Stimulated activated CD8-positive, alpha-beta memory T cell treated with anti-CD3 and anti-CD28 coated beads, Interleukin-12 subunit alpha, Interleukin-12 subunit beta, amount 100 ng/mL, for 1 hour (primary cell): ENCODE measurements at regions not wholly inside any gene's neighbourhood (a gene's known extent, or its start where the extent isn't known, plus 50 kb on each side); places are given as distances from the start of the nearest gene placed in this dataset.

Source experiments
- DNase-seq: peaks from one replicate; pipeline ENCODE4 v3.0.0-alpha.2; 2020; ENCODE audit warnings: low read depth

DNA sequence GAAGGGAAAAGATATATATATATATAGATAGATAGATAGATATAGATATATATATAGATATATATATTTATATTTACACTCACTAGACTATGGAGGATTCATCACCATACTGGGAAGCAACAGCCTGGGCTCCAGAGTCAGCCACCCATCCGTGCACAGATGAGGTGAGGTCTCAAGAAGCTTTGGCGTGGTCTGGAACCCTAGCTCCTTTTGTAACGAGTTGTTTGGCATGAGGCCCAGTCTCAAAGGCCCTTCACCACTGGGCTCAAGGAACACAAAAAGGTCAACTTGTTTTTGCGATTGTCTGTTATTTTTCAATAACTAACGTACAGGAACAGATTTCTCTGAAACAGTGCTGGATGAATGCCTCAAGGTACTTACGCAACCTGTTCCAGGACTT is 448.7 kb downstream of the CMPK2 start:
- DNase-seq: no peak

GRCh38 chr2:6418291-6418690 is 447.4 kb downstream of the CMPK2 start:
- DNase-seq: no peak

DNA sequence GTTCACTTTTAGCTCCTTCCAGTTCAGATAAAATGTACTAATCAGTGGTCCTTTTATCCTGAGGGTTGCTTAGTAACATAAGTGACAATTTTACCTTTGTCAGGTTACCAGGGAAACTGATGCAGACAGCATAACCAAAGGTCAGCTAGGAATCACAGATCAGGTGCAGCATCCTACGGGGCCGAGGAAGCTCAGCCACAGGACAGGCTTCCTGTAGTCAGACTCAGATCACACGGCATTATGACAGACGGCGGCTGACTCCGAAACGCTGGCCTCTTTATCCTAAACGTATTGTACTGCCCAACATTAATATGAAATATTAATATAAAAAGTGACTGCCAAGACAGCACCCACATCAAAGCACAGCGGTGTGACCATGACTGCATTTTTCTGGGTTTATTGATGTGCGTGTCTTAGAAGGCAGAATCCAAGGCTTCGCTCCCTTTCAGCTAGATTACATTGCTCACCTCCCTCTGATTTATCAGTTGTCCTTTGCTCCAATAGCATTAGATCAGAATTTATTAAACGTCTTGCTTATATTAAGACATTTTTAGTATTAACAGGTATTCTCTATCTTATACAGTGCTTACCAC is 444.5 kb downstream of the CMPK2 start:
- DNase-seq: no peak

DNA sequence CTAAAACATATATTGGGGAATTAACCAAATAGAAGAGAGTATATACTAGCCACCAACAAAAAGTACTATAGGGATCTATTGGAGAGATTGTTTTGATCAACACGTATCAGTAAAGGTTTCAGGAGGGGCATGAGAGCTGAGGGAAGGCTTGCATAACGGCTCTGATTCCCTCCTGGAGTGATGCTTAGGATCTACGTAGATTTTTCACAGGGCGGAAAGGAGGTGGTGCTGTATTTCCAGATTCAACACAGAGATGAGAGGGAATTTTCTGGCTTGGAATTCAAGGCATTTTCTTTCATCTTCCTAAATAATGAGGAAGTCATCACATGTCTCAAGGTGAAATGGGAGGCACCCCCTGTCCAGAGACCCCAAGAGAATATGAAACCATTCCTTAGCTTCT is 443.8 kb downstream of the CMPK2 start:
- no peak for DNase-seq

DNA sequence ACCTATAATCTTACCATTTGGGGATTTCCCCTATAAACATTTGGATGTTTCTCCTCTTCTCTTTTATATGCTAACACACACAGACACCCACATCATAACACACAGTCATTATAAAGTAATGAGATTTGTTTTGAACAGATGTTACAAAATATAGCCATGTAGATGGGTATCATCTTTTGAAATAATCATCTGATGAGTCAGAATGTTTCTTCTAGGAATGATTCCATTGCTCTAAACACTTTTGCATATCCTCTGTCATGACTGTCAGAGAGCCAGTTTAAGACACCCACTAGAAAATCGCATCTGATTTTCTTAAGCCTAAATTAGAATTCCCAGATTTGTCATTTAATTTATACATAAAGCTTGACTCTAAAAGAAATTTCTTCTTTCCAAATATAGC is 442.6 kb downstream of the CMPK2 start:
- DNase-seq: no peak

DNA sequence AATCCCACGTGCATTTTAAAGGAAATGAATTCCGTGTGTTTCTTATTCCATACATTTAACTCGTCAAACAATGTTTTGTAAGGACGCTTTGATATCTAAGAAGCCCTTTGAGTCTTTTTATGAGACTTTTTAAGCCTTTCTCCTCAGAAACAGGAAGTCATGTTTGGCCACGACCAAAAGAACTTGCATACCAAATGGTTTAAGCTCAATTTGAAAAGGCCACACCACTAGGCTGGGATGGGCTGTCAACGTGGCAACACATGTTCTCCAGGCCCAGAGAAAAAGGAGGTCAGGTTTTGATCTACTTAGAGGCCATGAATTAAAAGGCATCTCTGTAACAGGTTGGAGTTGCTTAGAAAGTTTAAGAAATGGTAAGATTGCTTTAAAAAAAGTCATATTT is 441.8 kb downstream of the CMPK2 start:
- DNase-seq: no peak

DNA sequence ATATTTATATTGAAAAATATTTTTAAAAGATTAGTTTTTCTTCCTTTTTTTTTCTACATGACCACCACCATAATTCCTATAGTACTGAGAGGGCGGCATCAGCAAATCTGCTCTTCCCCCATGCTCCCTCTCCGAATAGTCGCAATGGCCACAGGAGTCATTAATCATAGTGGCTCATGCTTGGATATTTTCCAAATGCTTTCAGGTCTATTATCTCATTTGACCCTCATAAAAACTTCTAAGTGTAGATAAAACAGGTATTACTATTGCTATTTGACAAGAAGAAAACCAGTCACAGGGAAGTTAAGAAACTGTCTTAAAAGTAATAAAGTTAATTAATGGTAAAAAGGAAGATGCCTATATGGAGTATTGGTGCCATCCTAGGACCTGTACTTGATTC is 440.7 kb downstream of the CMPK2 start:
- no peak for DNase-seq

DNA sequence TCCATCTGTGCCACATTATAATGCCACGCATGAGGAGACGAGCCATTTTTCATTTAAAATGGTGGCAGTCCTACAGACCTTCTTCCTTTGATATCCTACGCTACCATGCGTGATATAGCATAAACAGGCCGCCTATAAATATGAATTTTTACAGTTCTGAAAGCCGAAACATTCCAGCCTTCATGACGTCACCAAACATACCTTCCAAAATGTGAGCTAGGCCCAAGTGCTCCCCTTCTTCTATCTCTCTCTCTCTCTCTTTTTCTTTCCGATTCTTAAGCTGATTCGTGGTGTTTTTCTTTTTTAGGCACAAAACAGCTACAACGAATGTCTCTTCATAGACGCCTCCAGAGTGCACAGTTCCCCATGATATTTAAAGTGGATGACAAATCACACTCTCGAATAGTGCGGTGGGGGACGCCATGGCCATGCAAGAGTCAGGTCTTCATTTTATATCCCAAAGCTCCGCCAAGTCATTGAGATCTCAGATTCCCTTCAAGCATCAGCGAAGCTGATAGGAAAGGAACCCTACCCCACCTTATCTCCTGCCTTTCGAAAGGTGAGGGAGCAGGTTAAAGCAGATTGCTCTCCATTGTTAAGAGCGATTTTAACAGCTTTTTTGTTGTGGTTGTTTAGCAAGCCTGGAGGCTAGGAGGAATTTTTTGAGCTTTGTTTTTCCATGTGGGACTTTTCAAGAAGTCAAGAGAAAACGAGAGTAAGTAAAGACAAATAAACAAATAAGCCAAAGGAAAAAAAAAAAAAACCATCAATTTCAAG is 436.3 kb downstream of the CMPK2 start:
- no peak for DNase-seq

- DNase-seq: no peak
These were observed 431.3 kb downstream of the CMPK2 start for GRCh38 chr2:6434438-6434837.

DNA sequence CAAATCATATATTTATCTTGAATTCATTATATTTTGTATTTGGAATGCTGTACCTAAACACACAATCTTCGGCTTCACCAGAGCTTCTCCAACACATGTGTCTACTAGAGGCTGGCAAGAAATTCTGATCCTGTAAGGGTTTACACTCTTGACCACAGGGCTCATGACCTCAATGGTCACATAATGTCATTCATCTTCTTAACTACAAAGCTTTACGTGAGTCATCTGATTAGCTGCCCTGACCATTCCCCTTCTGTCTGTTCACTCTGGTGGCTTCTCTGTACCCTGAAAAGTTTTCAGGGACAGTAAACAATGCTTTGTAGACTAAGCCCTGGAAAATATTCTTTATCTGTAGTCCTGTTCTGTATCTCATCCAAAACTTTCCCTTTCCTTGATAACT is 423.9 kb downstream of the CMPK2 start:
- DNase-seq: no peak

GRCh38 chr2:6442252-6442985 is 423.3 kb downstream of the CMPK2 start:
- no peak for DNase-seq

DNA sequence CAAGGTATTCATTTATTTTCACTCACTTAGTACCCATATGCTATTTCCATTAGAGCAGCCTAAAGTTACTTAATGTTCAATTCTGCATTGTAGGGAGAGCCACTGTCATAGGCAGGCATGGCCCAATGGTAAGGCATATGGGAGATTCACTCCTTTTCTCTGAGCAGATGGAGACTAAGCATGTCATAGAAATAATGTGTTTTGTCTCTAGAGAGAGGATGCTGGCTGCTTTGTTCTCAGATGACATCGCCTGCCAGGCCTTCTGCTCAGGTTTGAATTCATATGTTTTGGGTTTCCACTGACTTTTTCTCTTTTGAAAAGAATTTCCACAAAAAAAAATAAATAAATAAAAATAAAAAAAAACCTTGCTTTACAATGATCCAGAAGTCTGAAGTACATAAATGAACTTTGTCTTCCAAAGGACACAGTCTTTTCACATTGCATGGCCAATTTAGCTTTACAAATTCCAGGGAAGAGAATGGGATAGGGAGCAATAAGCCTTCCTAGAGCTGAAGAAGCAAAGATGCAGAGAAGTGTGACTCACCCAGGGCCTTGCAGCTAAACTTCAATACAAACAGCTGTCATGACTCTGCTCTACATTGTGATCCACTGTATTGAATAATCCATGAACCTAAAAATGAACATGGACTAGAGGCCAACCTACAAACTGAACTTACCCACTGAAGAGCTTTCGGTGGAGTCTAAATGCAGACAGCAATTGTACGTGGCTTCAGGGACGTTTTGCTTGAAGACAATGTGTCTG is 422.5 kb downstream of the CMPK2 start:
- no peak for DNase-seq

- DNase-seq: no peak
These were observed 421.2 kb downstream of the CMPK2 start for GRCh38 chr2:6444514-6444913.

DNA sequence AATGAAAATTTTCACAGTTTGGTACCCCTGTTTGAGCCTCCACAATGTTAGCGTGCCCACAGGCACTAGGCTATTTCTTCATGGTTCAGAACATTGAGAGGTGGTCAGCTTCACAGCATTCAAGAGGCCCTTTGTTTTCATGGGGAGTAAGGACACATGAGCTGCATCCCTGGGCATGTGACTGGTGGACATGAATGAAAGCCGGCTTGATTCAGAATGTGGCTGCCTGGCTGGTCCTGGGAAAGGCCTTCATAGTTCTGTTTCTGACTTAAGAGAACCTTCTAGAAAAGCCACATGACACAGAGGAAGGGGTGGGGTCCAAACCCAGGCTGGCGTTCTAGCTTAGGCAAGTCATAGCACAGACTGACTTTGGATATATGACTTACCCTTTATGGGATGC is 420.6 kb downstream of the CMPK2 start:
- no peak for DNase-seq

DNA sequence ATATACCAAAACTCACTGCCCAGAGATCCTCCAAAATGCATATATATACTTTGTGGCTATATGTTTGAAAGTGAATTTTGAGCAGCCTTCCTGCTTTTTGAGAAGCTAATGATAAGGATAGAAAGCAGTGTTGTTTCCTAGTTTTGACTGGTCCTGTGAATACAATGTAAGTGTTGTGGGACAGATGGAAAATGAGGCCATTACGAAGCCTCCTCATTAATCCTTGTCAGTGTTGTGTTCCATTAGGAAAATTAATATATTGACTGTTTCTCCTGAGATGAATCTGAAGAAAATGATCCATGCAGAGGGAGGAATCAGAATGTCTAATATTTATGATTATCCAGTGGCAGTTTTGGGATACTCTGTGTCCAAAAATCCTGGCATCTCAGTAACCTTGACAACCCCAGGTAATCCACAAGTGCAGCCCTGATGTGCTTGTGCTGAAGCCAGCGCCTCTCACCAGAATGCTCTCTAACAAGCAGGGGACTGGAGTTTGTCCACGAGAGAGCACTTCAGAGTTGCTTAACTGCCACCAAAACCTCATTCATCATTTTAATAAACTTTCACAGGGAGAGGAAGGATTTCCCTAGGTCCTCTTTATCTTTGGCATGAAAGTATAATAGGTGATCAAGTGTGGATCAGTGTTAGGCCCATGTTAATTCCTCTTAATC is 418.6 kb downstream of the CMPK2 start:
- DNase-seq: no peak

DNA sequence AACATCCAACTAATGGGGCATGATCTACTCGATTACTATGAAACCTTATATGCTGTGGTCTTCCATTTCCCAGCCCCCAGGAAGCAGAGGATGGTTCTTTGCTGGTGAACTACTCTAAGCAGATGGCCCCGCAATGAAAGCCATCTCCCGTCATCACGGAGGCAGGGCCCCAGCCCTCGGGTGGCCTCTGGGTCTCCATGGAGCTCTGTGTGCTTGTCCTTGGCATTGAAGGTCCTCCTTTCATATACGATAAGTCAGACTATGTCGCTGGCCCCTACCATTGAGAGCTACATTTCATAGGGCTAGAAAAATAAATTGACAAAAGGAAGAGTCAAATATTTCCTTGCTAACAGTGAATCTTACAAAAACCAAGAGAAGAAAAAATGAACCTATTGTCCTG is 416.8 kb downstream of the CMPK2 start:
- no peak for DNase-seq

DNA sequence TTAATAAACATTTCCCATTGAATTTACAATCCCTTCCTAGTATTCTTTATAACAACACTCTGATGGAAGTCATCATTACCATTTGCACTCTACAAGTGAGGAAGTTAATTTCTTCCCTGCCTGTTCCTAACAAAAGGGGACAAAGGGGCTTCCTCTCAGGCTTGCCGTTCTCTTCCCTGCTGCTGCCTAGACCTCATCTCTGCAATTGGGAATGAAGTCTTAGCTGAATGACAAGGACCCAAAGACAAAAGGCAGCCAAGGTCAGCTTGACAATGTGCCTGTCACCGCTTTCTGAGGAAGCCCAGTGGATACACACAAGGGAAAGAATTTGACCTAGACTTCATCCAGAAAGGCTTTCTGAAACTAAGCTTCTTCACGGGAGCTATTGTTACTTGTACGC is 416.4 kb downstream of the CMPK2 start:
- no peak for DNase-seq

DNA sequence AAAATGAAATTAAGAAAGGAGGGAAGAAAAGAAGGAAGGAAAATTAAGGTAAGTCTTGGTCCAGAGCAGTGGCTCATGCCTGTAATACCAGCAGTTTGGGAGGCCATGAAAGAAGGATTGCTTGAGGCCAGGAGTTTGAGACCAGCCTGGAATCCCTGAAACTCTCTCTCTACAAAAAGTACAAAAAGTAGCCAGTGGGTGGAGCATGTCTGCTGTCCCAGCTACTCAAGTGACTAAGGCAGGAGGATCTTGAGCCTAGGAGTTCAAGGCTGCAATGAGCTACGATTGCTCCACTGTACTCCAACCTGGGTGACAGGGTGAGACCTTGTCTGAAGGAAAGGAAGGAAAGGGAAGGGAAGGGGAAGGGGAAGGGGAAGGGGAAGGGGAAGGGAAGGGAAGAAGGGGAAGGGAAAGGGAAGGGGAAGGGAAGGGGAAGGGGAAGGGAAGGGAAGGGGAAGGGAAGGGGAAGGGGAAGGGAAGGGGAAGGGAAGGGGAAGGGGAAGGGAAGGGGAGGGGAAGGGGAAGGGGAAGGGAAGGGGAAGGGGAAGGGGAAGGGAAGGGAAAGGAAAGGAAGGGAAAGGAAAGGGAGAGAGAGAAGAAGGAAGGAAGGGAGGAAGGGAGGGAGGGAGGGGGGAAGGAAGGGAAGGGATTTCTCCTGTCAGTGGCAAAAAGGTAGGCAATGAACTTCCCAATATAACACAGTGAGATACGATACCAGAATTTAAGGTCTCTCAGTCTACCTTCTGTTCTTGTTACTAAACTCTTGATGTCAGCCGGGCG is 412.8 kb downstream of the CMPK2 start:
- DNase-seq: no peak

DNA sequence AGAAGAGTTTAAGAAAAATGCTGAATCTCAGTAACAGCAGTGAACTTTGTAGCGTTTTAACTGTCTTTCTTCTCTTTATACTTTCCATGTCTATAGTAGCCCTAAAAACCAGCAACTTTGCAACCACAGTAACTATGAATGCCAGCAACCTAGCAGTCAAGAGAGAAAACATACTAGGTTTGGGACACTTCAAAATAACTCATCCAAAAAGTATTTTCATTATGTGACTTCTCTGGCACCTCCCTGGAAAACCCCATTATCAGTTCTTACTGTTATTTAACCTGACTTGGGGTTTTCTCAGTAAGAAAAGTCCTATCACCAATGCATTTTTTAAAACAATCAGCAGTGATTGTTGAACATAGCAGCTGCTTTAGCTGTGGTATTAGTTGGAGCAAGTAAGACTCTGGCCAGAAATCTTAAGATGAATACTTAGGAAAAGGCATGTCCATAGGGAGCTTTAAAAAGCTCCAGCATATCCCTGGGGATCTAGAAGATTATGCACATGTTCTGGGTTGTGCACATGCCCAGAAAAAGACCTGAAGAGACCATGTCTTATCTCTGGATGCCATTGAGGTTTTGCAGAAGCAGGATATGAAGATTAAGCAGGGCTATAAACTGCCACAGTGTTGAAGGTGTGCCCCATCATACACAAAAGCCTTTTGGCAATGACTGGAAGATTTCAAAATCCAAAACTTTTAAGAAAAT is 411.3 kb downstream of the CMPK2 start:
- DNase-seq: no peak

GRCh38 chr2:6459138-6459537 is 406.6 kb downstream of the CMPK2 start:
- no peak for DNase-seq

DNA sequence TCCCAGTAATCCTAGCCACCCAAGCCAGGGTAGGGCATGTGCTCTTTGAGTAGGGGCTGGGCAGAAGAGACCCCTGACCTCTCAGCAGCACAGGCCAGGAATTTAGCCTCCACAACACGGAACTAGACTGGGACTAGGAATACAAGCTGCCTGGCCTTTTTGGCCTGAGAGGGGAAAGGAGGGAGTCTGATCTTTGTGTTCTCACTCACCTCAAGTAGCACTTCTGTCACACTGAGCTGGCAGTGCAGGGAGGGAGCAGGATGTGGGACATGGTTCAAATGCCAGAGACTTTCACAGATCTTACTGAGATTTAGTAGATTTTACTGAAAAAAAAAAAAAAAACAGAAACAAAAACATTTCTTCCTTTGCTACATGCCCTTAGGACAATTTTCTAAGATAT is 395.2 kb downstream of the CMPK2 start:
- DNase-seq: no peak
